ENCODE measurements at regions not wholly inside any gene's neighbourhood (a gene's known extent, or its start where the extent isn't known, plus 50 kb on each side); places are given as distances from the start of the nearest gene placed in this dataset.

DNA sequence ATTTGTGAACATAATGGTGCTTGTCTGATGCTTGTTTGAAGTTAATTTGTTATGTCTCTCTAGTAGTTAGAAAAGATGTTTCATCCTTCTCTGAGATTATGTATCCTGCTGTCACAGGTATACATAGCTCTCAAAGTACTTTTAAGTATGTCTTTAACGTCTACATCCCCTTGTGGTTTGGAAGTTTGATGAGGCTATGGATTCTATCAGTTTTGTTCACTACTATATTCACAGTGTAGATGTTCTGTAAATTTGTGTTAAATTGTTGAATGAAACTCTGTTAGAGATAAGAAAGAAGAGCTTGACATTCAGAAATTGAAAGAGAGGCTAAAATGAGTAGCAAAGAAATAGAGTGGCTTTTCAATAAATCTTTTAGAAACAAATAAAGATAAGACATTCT lies 304.6 kb upstream of the MIR17HG start:
- no peak for TF ChIP-seq TCF3 (CRISPR knock-in tag; IDR thresholded peaks at IDR 0.05)
- TF ChIP-seq, protein P1, sequence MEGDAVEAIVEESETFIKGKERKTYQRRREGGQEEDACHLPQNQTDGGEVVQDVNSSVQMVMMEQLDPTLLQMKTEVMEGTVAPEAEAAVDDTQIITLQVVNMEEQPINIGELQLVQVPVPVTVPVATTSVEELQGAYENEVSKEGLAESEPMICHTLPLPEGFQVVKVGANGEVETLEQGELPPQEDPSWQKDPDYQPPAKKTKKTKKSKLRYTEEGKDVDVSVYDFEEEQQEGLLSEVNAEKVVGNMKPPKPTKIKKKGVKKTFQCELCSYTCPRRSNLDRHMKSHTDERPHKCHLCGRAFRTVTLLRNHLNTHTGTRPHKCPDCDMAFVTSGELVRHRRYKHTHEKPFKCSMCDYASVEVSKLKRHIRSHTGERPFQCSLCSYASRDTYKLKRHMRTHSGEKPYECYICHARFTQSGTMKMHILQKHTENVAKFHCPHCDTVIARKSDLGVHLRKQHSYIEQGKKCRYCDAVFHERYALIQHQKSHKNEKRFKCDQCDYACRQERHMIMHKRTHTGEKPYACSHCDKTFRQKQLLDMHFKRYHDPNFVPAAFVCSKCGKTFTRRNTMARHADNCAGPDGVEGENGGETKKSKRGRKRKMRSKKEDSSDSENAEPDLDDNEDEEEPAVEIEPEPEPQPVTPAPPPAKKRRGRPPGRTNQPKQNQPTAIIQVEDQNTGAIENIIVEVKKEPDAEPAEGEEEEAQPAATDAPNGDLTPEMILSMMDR (IDR thresholded peaks at IDR 0.05 in 2 of 3, conservative IDR thresholded peaks at IDR 0.05 in 1 of 3; ENCODE audit: insufficient read depth in 2 of 3, low read depth in 1 of 3, low read length in 3 of 3): no peak
- TF ChIP-seq GABPA (tag; conservative IDR thresholded peaks at IDR 0.05; ENCODE audit: low read depth): no peak
- TF ChIP-seq, protein P2, sequence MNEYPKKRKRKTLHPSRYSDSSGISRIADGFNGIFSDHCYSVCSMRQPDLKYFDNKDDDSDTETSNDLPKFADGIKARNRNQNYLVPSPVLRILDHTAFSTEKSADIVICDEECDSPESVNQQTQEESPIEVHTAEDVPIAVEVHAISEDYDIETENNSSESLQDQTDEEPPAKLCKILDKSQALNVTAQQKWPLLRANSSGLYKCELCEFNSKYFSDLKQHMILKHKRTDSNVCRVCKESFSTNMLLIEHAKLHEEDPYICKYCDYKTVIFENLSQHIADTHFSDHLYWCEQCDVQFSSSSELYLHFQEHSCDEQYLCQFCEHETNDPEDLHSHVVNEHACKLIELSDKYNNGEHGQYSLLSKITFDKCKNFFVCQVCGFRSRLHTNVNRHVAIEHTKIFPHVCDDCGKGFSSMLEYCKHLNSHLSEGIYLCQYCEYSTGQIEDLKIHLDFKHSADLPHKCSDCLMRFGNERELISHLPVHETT (CRISPR knock-in tag; conservative IDR thresholded peaks at IDR 0.05 in 1 of 2, IDR thresholded peaks at IDR 0.05 in 1 of 2): no peak
- TF ChIP-seq SAP30 (IDR thresholded peaks at IDR 0.05; ENCODE audit: borderline replicate concordance, insufficient read depth, low read depth, low read length, poor library complexity, severe bottlenecking): no peak
- TF ChIP-seq KLF10 (CRISPR knock-in tag; IDR thresholded peaks at IDR 0.05): no peak
- TF ChIP-seq, protein P3, sequence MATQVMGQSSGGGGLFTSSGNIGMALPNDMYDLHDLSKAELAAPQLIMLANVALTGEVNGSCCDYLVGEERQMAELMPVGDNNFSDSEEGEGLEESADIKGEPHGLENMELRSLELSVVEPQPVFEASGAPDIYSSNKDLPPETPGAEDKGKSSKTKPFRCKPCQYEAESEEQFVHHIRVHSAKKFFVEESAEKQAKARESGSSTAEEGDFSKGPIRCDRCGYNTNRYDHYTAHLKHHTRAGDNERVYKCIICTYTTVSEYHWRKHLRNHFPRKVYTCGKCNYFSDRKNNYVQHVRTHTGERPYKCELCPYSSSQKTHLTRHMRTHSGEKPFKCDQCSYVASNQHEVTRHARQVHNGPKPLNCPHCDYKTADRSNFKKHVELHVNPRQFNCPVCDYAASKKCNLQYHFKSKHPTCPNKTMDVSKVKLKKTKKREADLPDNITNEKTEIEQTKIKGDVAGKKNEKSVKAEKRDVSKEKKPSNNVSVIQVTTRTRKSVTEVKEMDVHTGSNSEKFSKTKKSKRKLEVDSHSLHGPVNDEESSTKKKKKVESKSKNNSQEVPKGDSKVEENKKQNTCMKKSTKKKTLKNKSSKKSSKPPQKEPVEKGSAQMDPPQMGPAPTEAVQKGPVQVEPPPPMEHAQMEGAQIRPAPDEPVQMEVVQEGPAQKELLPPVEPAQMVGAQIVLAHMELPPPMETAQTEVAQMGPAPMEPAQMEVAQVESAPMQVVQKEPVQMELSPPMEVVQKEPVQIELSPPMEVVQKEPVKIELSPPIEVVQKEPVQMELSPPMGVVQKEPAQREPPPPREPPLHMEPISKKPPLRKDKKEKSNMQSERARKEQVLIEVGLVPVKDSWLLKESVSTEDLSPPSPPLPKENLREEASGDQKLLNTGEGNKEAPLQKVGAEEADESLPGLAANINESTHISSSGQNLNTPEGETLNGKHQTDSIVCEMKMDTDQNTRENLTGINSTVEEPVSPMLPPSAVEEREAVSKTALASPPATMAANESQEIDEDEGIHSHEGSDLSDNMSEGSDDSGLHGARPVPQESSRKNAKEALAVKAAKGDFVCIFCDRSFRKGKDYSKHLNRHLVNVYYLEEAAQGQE (IDR thresholded peaks at IDR 0.05; ENCODE audit: borderline replicate concordance): no peak
- TF ChIP-seq, protein P3 (CRISPR knock-in tag; IDR thresholded peaks at IDR 0.05; ENCODE audit: low read depth): no peak
- no peak for TF ChIP-seq KDM4B (IDR thresholded peaks at IDR 0.05; ENCODE audit: borderline replicate concordance in 2 of 2, low read depth in 1 of 2)

Data from K562 (cell line).